ENCODE measurements at regions not wholly inside any gene's neighbourhood (a gene's known extent, or its start where the extent isn't known, plus 50 kb on each side); places are given as distances from the start of the nearest gene placed in this dataset.

DNA sequence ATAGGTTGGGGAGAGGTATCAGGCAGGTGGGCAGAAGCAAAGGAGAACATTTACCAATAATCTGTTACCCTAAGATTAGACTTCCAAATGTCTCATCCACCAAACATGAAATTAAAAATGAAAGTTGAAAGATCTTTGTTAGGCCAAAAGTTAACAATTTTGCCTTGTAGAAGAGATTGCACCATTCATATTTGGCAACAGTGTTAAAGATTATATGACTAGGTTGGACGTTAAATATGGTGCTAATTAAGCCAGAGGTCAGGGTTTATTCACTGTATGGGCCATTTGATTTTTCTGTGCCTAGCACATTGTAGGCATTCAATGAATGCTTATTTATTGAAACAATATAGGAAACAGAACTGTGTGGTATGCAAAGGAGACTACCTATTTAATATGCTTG lies 126.1 kb upstream of the SLC5A12 start:
- TF ChIP-seq PAX5 (IDR thresholded peaks at IDR 0.05; ENCODE audit: borderline replicate concordance, low read depth, low read length), result no peak
- TF ChIP-seq CBFB (IDR thresholded peaks at IDR 0.05; ENCODE audit: low read depth), result no peak
- TF ChIP-seq SMARCA5 (IDR thresholded peaks at IDR 0.05), result no peak
- no peak for TF ChIP-seq ZNF217 (IDR thresholded peaks at IDR 0.05)
- no peak for TF ChIP-seq RFX5 (IDR thresholded peaks at IDR 0.05; ENCODE audit: low read depth, low read length)
- TF ChIP-seq NRF1 (conservative IDR thresholded peaks at IDR 0.05; ENCODE audit: low read depth, low read length), result no peak
- TF ChIP-seq EZH2 (IDR thresholded peaks at IDR 0.05; ENCODE audit: borderline replicate concordance, control insufficient read depth, low read depth, low read length), result no peak
- TF ChIP-seq BRCA1 (IDR thresholded peaks at IDR 0.05; ENCODE audit: low read depth, low read length), result no peak
- no peak for TF ChIP-seq CHD2 (IDR thresholded peaks at IDR 0.05; ENCODE audit: borderline replicate concordance, low read depth, low read length)
- no peak for TF ChIP-seq POLR2A (IDR thresholded peaks at IDR 0.05; ENCODE audit: low read depth, low read length)
- no peak for TF ChIP-seq SMC3 (IDR thresholded peaks at IDR 0.05; ENCODE audit: borderline replicate concordance, low read length)
- TF ChIP-seq TAF1 (IDR thresholded peaks at IDR 0.05; ENCODE audit: borderline replicate concordance, low read depth, low read length), result no peak

All from GM12878 (cell line).